ENCODE measurements at regions not wholly inside any gene's neighbourhood (a gene's known extent, or its start where the extent isn't known, plus 50 kb on each side); places are given as distances from the start of the nearest gene placed in this dataset.

DNA sequence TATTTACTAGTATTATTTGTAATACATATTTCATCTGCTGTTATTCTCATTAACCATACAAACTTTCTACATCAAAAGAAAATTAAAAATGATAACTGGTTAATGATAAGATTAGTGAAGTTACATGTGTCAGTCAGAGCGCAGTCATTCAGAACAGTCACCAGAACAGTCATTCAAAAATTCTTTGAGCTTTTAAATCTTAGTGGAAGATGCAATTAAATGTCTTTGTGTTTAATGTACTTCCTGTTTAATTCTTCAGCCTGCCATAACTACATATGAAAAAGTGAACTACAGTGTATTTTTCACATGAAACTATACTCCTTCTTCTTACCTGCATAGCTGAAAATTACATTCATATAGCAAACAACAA, 179.7 kb upstream of the NDST4 start:
- H3K4me1 ChIP-seq (ENCODE audit: insufficient read depth) = no peaks in the 10 kb centered on the region
- WGBS = 89% methylated on average over 1 of the region's 1 CpG
- no peaks in the 10 kb centered on the region for H3K36me3 ChIP-seq (ENCODE audit: insufficient read depth)
- H3K4me3 ChIP-seq (ENCODE audit: low read depth, low read length) = no peak overlapping the region
- no peak for DNase-seq (ENCODE audit: extremely low spot score)
- no peak overlapping the region for H3K27ac ChIP-seq (ENCODE audit: low read depth)

DNA sequence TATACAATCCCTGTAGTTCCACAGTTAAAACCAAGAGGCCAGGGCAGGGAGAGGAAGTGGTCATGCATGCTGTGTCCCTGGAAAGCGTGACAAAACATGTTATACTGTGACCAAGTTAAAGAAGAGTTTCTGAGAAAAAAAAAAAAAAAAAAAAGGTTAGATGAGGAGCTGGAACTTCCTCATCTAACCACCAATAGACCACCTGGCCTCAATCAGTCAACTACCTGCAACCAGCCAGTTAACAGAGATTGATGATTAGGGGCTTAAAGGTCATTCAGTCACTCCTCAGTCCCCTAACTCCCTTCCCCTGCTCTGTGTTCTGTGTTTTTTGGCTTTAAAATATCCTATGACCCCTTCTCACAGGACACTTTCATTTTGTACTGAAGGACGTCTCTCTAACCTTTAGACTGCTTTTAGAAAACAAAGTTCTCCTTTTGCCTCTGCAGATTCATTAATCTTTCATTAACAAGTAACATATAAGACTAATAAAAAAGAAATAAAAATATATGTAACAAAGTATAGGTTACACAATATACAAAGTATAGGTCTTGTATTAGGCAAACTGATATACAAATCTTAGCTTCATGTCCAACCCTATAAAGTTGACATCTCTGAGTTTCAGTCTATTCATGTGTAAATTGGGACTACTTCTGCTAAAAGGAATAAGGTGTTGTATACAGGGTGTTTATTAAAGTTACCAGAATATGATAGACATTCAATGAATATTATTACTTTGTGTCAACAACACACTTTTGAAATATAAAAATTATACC, 179.1 kb upstream of the NDST4 start:
- Histone ChIP-seq H3K4me1 (ENCODE audit: insufficient read depth) (no peaks in the 10 kb centered on the region), H3K36me3 (ENCODE audit: insufficient read depth) (no peaks in the 10 kb centered on the region), H3K27ac (ENCODE audit: low read depth) (no peak overlapping the region), H3K4me3 (ENCODE audit: low read depth, low read length) (no peak overlapping the region)
- DNase-seq (ENCODE audit: extremely low spot score) = no peak
- 57% methylated on average over 2 of the region's 2 CpGs for WGBS

DNA sequence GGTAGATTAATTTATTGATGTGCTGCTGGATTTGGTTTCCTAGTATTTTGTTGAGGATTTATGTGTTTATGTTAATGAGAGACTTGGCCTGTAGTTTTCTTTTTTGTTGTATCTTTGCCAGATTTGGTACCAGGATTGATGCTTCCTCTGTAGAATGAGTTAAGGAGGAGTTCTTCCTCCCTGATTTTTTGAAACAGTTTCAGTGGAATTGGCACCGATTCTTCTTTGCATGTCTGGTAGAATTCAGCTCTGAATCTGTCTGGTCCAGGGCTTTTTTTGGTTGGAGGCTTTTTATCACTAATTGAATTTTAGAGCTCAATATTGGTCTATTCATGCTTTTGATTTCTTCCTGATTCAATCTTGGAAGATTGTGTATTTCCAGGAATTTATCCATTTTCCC, 174.0 kb upstream of the NDST4 start:
- no peak for DNase-seq (ENCODE audit: extremely low spot score)
- 50% methylated on average over 1 of the region's 1 CpG for WGBS
- no peak overlapping the region for H3K4me3 ChIP-seq (ENCODE audit: low read depth, low read length)
- no peaks in the 10 kb centered on the region for H3K36me3 ChIP-seq (ENCODE audit: insufficient read depth)
- H3K27ac ChIP-seq (ENCODE audit: low read depth) = no peak overlapping the region
- no peaks in the 10 kb centered on the region for H3K4me1 ChIP-seq (ENCODE audit: insufficient read depth)

DNA sequence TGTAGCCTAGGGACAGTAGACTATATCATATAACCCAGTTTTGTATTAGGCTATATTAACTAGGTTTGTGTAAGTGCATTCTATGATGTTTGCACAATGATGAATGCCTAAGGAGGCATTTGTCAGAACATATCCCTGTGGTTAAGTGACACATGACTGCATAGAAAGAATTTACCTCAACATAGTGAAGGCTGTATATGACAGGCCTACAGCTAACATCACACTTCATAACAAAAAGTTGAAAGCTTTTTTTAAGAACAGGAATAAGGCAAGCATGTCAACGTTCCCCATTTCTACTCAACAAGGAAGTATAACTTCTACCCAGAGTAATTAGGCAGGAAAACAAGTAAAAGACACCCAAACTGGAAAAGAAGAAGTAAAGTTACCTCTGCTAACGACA, 165.9 kb upstream of the NDST4 start:
- H3K36me3 ChIP-seq (ENCODE audit: insufficient read depth) = no peaks in the 10 kb centered on the region
- H3K4me3 ChIP-seq (ENCODE audit: low read depth, low read length) = no peak overlapping the region
- 51% methylated on average over 2 of the region's 2 CpGs for WGBS
- H3K27ac ChIP-seq (ENCODE audit: low read depth) = no peak overlapping the region
- no peaks in the 10 kb centered on the region for H3K4me1 ChIP-seq (ENCODE audit: insufficient read depth)
- no peak for DNase-seq (ENCODE audit: extremely low spot score)

DNA sequence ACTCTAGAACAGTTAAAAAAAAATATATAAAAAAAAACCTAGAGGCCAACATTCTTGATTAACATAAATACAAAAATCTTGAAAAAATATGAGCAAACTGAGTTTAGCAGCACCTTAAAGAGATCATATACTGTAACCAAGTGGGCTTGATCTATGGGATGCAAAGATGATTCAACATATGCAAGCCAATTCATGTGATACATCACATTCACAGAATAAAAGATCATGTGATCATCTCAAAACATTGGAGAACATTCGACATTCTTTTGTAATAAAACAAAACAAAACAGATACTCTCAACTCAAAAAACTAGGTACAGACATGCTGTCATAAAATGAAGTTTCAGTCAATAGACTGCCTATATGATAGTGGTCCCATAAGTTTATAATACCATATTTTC, 165.4 kb upstream of the NDST4 start:
- Histone ChIP-seq H3K27ac (ENCODE audit: low read depth) (no peak overlapping the region), H3K4me3 (ENCODE audit: low read depth, low read length) (no peak overlapping the region), H3K4me1 (ENCODE audit: insufficient read depth) (no peaks in the 10 kb centered on the region), H3K36me3 (ENCODE audit: insufficient read depth) (no peaks in the 10 kb centered on the region)
- WGBS = 85% methylated on average over 1 of the region's 1 CpG
- no peak for DNase-seq (ENCODE audit: extremely low spot score)

DNA sequence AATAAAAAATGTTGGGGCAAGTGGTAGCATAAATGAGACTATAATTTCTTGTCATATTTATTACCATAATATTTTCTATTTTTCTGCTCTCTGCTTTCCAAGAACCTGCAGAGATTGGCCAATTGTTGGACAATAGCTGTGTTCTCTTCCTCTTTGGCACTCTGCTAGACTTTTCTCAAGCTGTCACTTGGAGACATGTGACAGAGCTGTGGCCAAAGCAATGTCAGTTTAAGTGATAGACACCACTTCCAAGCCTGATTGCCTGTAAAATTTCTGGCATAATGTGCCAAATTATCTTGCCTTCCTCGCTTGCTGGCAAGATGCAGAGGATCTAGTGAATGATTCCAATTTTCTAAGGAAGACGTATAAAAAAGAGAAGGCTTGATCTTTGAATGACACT, 162.2 kb upstream of the NDST4 start:
- DNase-seq (ENCODE audit: extremely low spot score) = no peak
- no peak overlapping the region for H3K27ac ChIP-seq (ENCODE audit: low read depth)
- H3K4me1 ChIP-seq (ENCODE audit: insufficient read depth) = no peaks in the 10 kb centered on the region
- H3K4me3 ChIP-seq (ENCODE audit: low read depth, low read length) = no peak overlapping the region
- H3K36me3 ChIP-seq (ENCODE audit: insufficient read depth) = no peaks in the 10 kb centered on the region
- 77% methylated on average over 2 of the region's 2 CpGs for WGBS

DNA sequence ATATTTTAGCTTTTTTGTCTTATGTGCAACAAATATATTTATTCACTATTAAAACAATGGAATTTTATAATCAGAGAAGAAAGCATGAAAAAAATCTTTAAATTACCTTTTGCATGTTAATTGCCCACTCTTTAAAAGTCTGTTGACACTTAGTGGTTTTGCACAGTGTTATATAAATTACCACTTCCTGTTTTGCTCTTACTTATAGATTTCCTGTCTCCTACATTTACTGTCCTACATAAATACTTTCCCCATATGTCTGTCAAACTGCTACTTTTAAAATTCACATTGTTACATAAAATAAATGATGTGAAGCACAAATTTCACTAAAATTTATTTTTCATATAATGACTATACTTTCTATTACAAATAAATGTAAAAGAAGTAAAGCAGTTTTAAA, 161.1 kb upstream of the NDST4 start:
- Histone ChIP-seq H3K4me1 (ENCODE audit: insufficient read depth) (no peaks in the 10 kb centered on the region), H3K36me3 (ENCODE audit: insufficient read depth) (no peaks in the 10 kb centered on the region), H3K4me3 (ENCODE audit: low read depth, low read length) (no peak overlapping the region), H3K27ac (ENCODE audit: low read depth) (no peak overlapping the region)
- no peak for DNase-seq (ENCODE audit: extremely low spot score)

DNA sequence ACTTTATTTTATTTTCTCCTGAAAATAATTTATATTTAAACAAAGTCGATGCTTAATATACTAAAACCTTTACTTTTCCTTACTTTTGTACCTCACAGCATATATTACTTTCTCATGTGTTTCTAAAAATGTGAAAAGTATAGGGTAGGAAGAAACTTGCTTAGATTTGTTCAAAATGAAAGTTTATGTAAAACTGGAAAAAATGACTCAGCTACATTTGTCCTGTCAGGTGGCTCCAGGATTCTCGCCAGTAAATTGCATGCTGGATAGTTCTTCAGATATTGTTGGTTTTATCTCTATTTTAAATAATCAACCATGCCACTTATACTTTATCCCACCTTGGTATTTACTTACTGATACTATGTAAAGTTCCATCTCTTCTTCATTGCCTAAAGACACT, 159.2 kb upstream of the NDST4 start:
- no peak overlapping the region for H3K4me3 ChIP-seq (ENCODE audit: low read depth, low read length)
- no peaks in the 10 kb centered on the region for H3K36me3 ChIP-seq (ENCODE audit: insufficient read depth)
- H3K4me1 ChIP-seq (ENCODE audit: insufficient read depth) = no peaks in the 10 kb centered on the region
- no peak overlapping the region for H3K27ac ChIP-seq (ENCODE audit: low read depth)
- WGBS = 81% methylated on average over 2 of the region's 2 CpGs
- no peak for DNase-seq (ENCODE audit: extremely low spot score)

DNA sequence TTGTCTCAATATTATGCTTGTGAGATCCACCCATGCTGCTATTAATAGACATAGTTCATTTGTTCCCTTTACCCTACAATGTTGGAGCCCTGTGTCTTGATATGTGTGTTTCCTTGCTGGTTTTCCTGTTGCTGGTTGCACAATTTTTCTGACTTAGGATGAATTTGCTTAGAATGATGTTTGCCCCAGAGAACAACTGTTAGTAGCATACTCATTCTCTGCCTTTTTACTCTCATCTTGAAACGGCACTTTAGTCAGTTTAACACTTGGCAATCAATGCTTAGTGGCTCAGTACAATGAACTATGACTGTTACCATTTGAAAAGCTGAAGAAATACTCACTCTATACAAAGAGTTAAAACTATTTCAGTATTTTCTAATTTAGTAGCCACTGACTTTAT, 158.8 kb upstream of the NDST4 start:
- 55% methylated on average over 1 of the region's 1 CpG for WGBS
- H3K36me3 ChIP-seq (ENCODE audit: insufficient read depth) = no peaks in the 10 kb centered on the region

DNA sequence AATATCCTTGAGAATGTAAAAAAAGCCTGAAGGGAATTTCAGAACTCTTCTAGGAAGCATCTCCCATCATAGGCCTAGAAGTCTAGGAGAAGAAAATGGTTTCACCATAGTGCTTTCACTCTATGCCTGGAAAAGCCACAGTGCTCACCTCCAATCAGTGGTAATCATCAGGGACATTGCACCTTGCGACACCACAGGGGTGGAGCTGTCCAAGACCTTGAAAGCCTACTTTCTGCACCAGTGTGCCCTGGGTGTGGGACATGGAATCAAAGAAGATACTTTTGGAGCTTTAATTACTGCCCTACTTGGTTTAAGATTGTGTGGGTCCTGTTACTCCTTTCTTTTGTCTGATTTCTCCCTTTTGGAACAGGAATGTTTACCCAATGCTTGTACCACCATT, 146.8 kb upstream of the NDST4 start:
- Histone ChIP-seq H3K4me3 (ENCODE audit: low read depth, low read length) (no peak overlapping the region), H3K4me1 (ENCODE audit: insufficient read depth) (no peaks in the 10 kb centered on the region), H3K27ac (ENCODE audit: low read depth) (no peak overlapping the region), H3K36me3 (ENCODE audit: insufficient read depth) (no peaks in the 10 kb centered on the region)
- DNase-seq (ENCODE audit: extremely low spot score) = no peak
- WGBS = 92% methylated on average over 1 of the region's 1 CpG

More for the DNA sequence above, 158.8 kb upstream of the NDST4 start:
- H3K4me1 ChIP-seq (ENCODE audit: insufficient read depth) = no peaks in the 10 kb centered on the region
- no peak for DNase-seq (ENCODE audit: extremely low spot score)
- H3K4me3 ChIP-seq (ENCODE audit: low read depth, low read length) = no peak overlapping the region
- no peak overlapping the region for H3K27ac ChIP-seq (ENCODE audit: low read depth)

DNA sequence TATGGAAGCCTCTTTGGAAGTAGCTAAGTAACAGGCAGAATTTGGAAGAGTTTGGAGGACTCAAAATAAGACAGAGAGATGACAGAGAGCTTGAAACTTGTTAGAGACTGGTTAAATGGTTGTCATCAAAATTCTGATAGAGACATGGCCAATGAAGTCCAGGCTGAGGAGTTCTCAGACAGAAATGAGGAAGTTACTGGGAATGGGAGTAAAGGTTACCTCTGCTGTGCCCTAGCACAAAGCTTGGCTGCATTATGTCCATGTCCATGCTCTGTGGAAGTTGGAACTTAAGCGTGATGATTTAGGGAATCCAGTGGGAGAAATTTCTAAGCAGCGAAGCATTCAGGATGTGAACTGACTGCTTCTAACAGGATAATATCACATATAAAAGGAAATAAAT, 146.2 kb upstream of the NDST4 start:
- no peak for DNase-seq (ENCODE audit: extremely low spot score)
- Histone ChIP-seq H3K27ac (ENCODE audit: low read depth) (no peak overlapping the region), H3K36me3 (ENCODE audit: insufficient read depth) (no peaks in the 10 kb centered on the region), H3K4me1 (ENCODE audit: insufficient read depth) (no peaks in the 10 kb centered on the region), H3K4me3 (ENCODE audit: low read depth, low read length) (no peak overlapping the region)
- WGBS = 90% methylated on average over 2 of the region's 2 CpGs

DNA sequence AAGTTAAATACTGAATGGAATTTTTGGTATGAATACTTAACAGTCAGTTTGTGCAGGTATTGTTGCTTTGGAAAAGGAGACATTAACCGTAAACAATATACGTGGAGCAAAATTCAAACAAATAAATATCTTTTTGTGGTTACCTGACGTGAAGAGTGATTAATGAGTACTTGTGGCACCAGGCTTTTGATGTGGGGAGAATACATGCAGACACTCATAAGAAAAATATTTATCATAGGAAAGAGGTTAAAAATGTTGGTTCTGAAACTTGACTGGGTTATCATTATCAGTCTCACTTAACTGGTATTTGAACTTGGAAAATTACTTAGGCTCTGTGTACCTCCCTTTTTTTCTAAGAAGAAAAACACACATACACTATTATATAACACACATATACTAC, 136.4 kb upstream of the NDST4 start:
- H3K4me3 ChIP-seq (ENCODE audit: low read depth, low read length) = no peak overlapping the region
- DNase-seq (ENCODE audit: extremely low spot score) = no peak
- no peaks in the 10 kb centered on the region for H3K36me3 ChIP-seq (ENCODE audit: insufficient read depth)
- 63% methylated on average over 3 of the region's 3 CpGs for WGBS
- H3K27ac ChIP-seq (ENCODE audit: low read depth) = no peak overlapping the region
- H3K4me1 ChIP-seq (ENCODE audit: insufficient read depth) = no peaks in the 10 kb centered on the region

DNA sequence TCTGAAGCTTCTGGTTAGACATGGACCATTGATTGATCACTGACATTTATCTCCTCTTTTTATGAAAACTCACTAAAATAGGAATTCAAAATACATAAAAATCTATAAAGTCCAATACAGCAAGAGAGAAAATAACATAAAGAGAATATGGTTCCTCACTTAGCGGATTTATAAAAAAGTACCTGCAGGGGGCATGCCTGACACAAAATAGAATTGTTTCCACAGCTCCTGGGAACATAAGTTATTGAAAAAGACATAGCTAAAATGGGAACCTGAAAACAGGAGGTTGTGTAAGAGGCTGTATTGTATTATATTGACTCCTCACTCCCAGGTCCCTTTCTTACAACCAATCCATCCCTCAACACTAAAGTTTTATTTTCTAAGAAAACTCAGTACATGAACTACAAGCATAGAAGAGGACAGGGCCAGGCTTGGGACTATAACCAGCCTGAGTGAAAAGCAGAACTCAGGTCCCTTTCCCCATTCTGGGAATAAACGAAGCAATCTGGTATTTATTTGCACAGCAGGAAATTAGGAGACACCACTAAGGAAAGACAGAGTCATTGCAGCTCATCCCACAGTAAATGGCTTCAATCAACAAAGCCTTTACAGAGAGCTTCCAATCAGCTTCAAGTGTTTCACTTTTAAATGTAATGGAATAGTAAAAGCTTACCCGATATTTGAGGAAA, 121.1 kb upstream of the NDST4 start:
- Histone ChIP-seq H3K27ac (ENCODE audit: low read depth) (no peak overlapping the region), H3K36me3 (ENCODE audit: insufficient read depth) (no peaks in the 10 kb centered on the region), H3K4me1 (ENCODE audit: insufficient read depth) (no peaks in the 10 kb centered on the region), H3K4me3 (ENCODE audit: low read depth, low read length) (no peak overlapping the region)
- WGBS = 35% methylated on average over 3 of the region's 3 CpGs
- DNase-seq (ENCODE audit: extremely low spot score) = no peak

DNA sequence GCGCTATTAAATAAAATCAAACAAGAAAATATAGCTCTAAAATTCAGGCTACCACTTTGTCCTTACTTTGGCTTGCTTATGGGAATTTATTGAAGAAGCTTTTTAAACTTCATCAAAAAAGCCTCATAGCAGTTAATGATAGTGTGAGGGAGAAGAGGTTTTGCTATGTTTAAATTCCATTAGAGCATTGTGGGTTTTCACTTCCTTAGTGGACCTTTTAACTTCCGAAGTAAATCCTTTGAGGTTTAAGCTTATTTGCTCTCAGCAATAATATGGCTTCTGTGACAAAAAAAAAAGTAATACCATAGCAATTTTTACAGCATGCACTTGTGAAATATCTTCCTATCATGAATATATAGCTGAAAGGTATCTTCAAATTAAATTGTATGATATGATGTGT, 120.2 kb upstream of the NDST4 start:
- WGBS = 60% methylated on average over 2 of the region's 2 CpGs

More for the DNA sequence above, 120.2 kb upstream of the NDST4 start:
- H3K4me1 ChIP-seq (ENCODE audit: insufficient read depth) = no peaks in the 10 kb centered on the region
- no peak for DNase-seq (ENCODE audit: extremely low spot score)
- H3K36me3 ChIP-seq (ENCODE audit: insufficient read depth) = no peaks in the 10 kb centered on the region
- no peak overlapping the region for H3K27ac ChIP-seq (ENCODE audit: low read depth)
- no peak overlapping the region for H3K4me3 ChIP-seq (ENCODE audit: low read depth, low read length)

All from urinary bladder (tissue), 3 donors.